ENCODE measurements at regions not wholly inside any gene's neighbourhood (a gene's known extent, or its start where the extent isn't known, plus 50 kb on each side); places are given as distances from the start of the nearest gene placed in this dataset.

DNA sequence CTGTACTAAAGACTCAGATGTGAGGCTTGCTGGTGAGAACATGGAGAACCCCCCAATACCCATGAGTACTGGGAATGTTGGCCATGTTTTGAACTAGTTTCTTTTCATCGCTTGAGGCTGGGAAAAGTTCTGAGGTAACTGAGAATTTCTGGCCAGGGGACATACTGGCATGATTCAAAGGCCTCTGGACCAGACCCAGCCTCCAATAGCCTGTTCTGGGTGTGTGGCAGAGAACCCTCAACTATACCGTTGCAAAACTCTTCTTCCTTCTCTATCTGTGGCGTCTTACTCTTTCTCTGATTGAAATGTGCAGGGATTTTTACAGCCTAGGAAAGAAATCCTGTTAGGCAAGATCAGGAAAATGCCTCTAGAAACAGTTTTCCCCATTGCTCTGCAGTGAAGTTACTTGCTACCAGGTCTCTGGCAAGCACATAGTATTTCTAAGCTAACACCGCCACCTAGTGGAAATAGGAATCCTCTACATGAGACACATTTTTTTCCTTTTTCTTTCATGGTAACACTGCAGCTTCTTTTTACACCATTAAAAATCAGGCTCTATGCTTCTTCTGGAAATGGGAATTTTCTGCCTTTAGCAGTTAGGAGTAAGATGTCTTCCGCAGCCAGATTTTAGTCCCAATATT lies 170.7 kb upstream of the ZCCHC13 start (continued):
- TF ChIP-seq ZBTB3 (CRISPR knock-in tag; IDR thresholded peaks at IDR 0.05; ENCODE audit: borderline replicate concordance, low read depth) (no peak), MAF1 (CRISPR knock-in tag; IDR thresholded peaks at IDR 0.05; ENCODE audit: borderline replicate concordance) (no peak), ZSCAN12 (CRISPR knock-in tag; IDR thresholded peaks at IDR 0.05) (no peak), NR2C2 (CRISPR knock-in tag; IDR thresholded peaks at IDR 0.05; ENCODE audit: borderline replicate concordance) (no peak), CENPX (CRISPR knock-in tag; IDR thresholded peaks at IDR 0.05) (no peak), HDAC6 (IDR thresholded peaks at IDR 0.05; ENCODE audit: low read depth, low read length) (no peak), SMC3 (IDR thresholded peaks at IDR 0.05; ENCODE audit: low read length) (peak; percentile 66), ZNF607 (CRISPR knock-in tag; IDR thresholded peaks at IDR 0.05; ENCODE audit: borderline replicate concordance) (no peak), ZNF430 (CRISPR knock-in tag; IDR thresholded peaks at IDR 0.05) (no peak), ZNF362 (CRISPR knock-in tag; IDR thresholded peaks at IDR 0.05; ENCODE audit: borderline replicate concordance) (no peak), ZNF598 (CRISPR knock-in tag; IDR thresholded peaks at IDR 0.05; ENCODE audit: borderline replicate concordance) (no peak), RBAK (CRISPR knock-in tag; IDR thresholded peaks at IDR 0.05) (no peak)
- TF ChIP-seq, protein P1, sequence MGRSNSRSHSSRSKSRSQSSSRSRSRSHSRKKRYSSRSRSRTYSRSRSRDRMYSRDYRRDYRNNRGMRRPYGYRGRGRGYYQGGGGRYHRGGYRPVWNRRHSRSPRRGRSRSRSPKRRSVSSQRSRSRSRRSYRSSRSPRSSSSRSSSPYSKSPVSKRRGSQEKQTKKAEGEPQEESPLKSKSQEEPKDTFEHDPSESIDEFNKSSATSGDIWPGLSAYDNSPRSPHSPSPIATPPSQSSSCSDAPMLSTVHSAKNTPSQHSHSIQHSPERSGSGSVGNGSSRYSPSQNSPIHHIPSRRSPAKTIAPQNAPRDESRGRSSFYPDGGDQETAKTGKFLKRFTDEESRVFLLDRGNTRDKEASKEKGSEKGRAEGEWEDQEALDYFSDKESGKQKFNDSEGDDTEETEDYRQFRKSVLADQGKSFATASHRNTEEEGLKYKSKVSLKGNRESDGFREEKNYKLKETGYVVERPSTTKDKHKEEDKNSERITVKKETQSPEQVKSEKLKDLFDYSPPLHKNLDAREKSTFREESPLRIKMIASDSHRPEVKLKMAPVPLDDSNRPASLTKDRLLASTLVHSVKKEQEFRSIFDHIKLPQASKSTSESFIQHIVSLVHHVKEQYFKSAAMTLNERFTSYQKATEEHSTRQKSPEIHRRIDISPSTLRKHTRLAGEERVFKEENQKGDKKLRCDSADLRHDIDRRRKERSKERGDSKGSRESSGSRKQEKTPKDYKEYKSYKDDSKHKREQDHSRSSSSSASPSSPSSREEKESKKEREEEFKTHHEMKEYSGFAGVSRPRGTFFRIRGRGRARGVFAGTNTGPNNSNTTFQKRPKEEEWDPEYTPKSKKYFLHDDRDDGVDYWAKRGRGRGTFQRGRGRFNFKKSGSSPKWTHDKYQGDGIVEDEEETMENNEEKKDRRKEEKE (IDR thresholded peaks at IDR 0.05) = no peak
